Esophagus muscularis mucosa (tissue), 4 donors: ENCODE measurements at regions not wholly inside any gene's neighbourhood (a gene's known extent, or its start where the extent isn't known, plus 50 kb on each side); places are given as distances from the start of the nearest gene placed in this dataset.
"Not testable (repeated sequence)": the region's sequence is repeated elsewhere in the genome, so short reads cannot be mapped to it uniquely, and the experiment has no call there.

Source experiments
- DNase-seq: peaks from one replicate; pipeline ENCODE4 v3.0.0-alpha.2; 2017; ENCODE audit errors: extremely low spot score
- H3K27ac ChIP-seq, 4 donors: fragments of 200-600 bp; sonication (generic); replicated peaks in 1 of 4; 1 replicate in 3 of 4; 2 replicates in 1 of 4; pipeline ENCODE4 v1.5.1; 2016 to 2019; ENCODE audit warnings: mild to moderate bottlenecking in 1 of 4
- H3K27me3 ChIP-seq, 4 donors: fragments of 200-600 bp; sonication (generic); one replicate each; pipeline versions ENCODE4 v1.5.1 to v1.6.0; 2016 to 2019
- H3K36me3 ChIP-seq, 4 donors: fragments of 200-600 bp; sonication (generic); one replicate each; pipeline ENCODE4 v1.5.1; 2016 to 2019
- H3K4me1 ChIP-seq, 4 donors: fragments of 200-600 bp; sonication (generic); one replicate each; pipeline ENCODE4 v1.5.1; 2016 to 2019
- H3K4me3 ChIP-seq, 4 donors: fragments of 200-600 bp; sonication (generic); 1 replicate in 2 of 4; 2 replicates in 2 of 4; pipeline ENCODE4 v1.5.1; 2016 to 2019; ENCODE audit warnings: mild to moderate bottlenecking in 4 of 4, moderate library complexity in 1 of 4
- H3K9me3 ChIP-seq, 4 donors: fragments of 200-600 bp; sonication (generic); 1 replicate in 3 of 4; 2 replicates in 1 of 4; pipeline ENCODE4 v1.5.1; 2016 to 2019
- CTCF ChIP-seq, 3 experiments: fragments of 200-600 bp in 2 of 3; fragments of 450-650 bp in 1 of 3; sonication (generic) in 2 of 3; IDR thresholded peaks; one replicate each; pipeline ENCODE4 v1.5.1; 2017 to 2019; ENCODE audit warnings: antibody characterized with exemption in 3 of 3, mild to moderate bottlenecking in 2 of 3, moderate library complexity in 1 of 3
- EP300 ChIP-seq: sonication (generic); formaldehyde crosslinking; IDR thresholded peaks from one replicate; pipeline ENCODE4 v1.6.1; 2017; ENCODE audit warnings: antibody characterized with exemption
- POLR2A ChIP-seq: fragments of 450-650 bp; IDR thresholded peaks from one replicate; pipeline ENCODE4 v1.6.1; 2017; ENCODE audit warnings: antibody characterized with exemption, moderate library complexity, mild to moderate bottlenecking, low read depth
- POLR2AphosphoS5 ChIP-seq, 2 donors: sonication (generic); formaldehyde crosslinking; IDR thresholded peaks; one replicate each; pipeline ENCODE4 v1.6.1; 2017; ENCODE audit warnings: antibody characterized with exemption in 2 of 2
- WGBS: methylation state at CpG from one replicate; pipeline ENCODE4 v1.1.5; 2018; 5-methylcytosine and 5-hydroxymethylcytosine counted together
- intact Hi-C: fragments of 100-400 bp; cut with DNase I; formaldehyde crosslinking; loops from one replicate; pipeline ENCODE4 v1.15.1; 2023

GRCh38 chr7:16369855-16370254 is 51.5 kb downstream of the CRPPA start:
- no peak for DNase-seq
- TF ChIP-seq CTCF (IDR thresholded peaks at IDR 0.05) = no peak
- TF ChIP-seq EP300 = no peak
- TF ChIP-seq POLR2A = no peak
- no peak for TF ChIP-seq POLR2AphosphoS5 (IDR thresholded peaks at IDR 0.05)
- no peak overlapping the region for H3K27ac ChIP-seq
- H3K4me1 ChIP-seq = no peaks in the 10 kb centered on the region
- H3K36me3 ChIP-seq = peaks cover 0 to 15% (median 0%) of the 10 kb centered on the region in 4 donors
- intact Hi-C loops = no loop called here
- H3K27me3 ChIP-seq = no peaks in the 10 kb centered on the region
- no peak overlapping the region for H3K4me3 ChIP-seq
- H3K9me3 ChIP-seq = peaks cover 0 to 10% (median 7%) of the 10 kb centered on the region in 4 donors

- H3K4me3 ChIP-seq, intact Hi-C loops, H3K27me3 ChIP-seq, H3K4me1 ChIP-seq, DNase-seq, H3K27ac ChIP-seq: not testable (repeated sequence)
- H3K9me3 ChIP-seq = peaks cover 0 to 10% (median 7%) of the 10 kb centered on the region in 4 donors
- H3K36me3 ChIP-seq = peaks cover 0 to 14% (median 0%) of the 10 kb centered on the region in 4 donors
- 91% methylated on average over 2 of the region's 2 CpGs for WGBS
These were observed 52.0 kb downstream of the CRPPA start for GRCh38 chr7:16369309-16369708.

- Histone ChIP-seq H3K4me1 (no peaks in the 10 kb centered on the region), H3K36me3 (peaks cover 0 to 9% (median 0%) of the 10 kb centered on the region in 4 donors), H3K27ac (no peak overlapping the region), H3K27me3 (no peaks in the 10 kb centered on the region), H3K9me3 (peaks cover 0 to 10% (median 7%) of the 10 kb centered on the region in 4 donors), H3K4me3 (no peak overlapping the region)
- 100% methylated on average over 2 of the region's 3 CpGs for WGBS
- TF ChIP-seq CTCF (IDR thresholded peaks at IDR 0.05) (no peak), POLR2A (no peak), EP300 (no peak), POLR2AphosphoS5 (IDR thresholded peaks at IDR 0.05) (no peak)
- intact Hi-C loops = no loop called here
- no peak for DNase-seq
These were observed 52.5 kb downstream of the CRPPA start for GRCh38 chr7:16368885-16369284.

- Histone ChIP-seq H3K27ac (no peak overlapping the region), H3K4me3 (no peak overlapping the region), H3K36me3 (no peaks in the 10 kb centered on the region), H3K9me3 (peaks cover 0 to 9% (median 5%) of the 10 kb centered on the region in 4 donors), H3K4me1 (no peaks in the 10 kb centered on the region), H3K27me3 (no peaks in the 10 kb centered on the region)
- TF ChIP-seq POLR2A = no peak
- TF ChIP-seq POLR2AphosphoS5 (IDR thresholded peaks at IDR 0.05) = no peak
- no peak for TF ChIP-seq CTCF (IDR thresholded peaks at IDR 0.05)
- TF ChIP-seq EP300 = no peak
- no peak for DNase-seq
- 43% methylated on average over 1 of the region's 1 CpG for WGBS
- intact Hi-C loops = no loop called here
These were observed 54.2 kb downstream of the CRPPA start for GRCh38 chr7:16367115-16367514.

GRCh38 chr7:16365952-16366351 is 55.4 kb downstream of the CRPPA start:
- intact Hi-C loops = no loop called here
- Histone ChIP-seq H3K27me3 (no peaks in the 10 kb centered on the region), H3K9me3 (peaks cover 0 to 5% (median 4%) of the 10 kb centered on the region in 4 donors), H3K36me3 (no peaks in the 10 kb centered on the region), H3K4me3 (no peak overlapping the region), H3K4me1 (no peaks in the 10 kb centered on the region), H3K27ac (no peak overlapping the region)
- WGBS = 84% methylated on average over 3 of the region's 3 CpGs
- DNase-seq = no peak
- no peak for TF ChIP-seq POLR2AphosphoS5 (IDR thresholded peaks at IDR 0.05)

GRCh38 chr7:16365177-16365576 is 56.2 kb downstream of the CRPPA start:
- Histone ChIP-seq H3K36me3 (no peaks in the 10 kb centered on the region), H3K4me3 (no peak overlapping the region), H3K27me3 (no peaks in the 10 kb centered on the region), H3K4me1 (no peaks in the 10 kb centered on the region), H3K9me3 (peaks cover 0 to 4% (median 2%) of the 10 kb centered on the region in 4 donors), H3K27ac (no peak overlapping the region)
- intact Hi-C loops = no loop called here
- DNase-seq = no peak
- TF ChIP-seq POLR2A = no peak
- no peak for TF ChIP-seq EP300
- TF ChIP-seq CTCF (IDR thresholded peaks at IDR 0.05) = no peak
- TF ChIP-seq POLR2AphosphoS5 (IDR thresholded peaks at IDR 0.05) = no peak
- 50% methylated on average over 1 of the region's 1 CpG for WGBS
